ENCODE measurements at regions not wholly inside any gene's neighbourhood (a gene's known extent, or its start where the extent isn't known, plus 50 kb on each side); places are given as distances from the start of the nearest gene placed in this dataset.

GRCh38 chr5:53165431-53166182, 56.0 kb upstream of the MOCS2 start:
- TF ChIP-seq CTCF (IDR thresholded peaks at IDR 0.05) (no peak), POLR2A (IDR thresholded peaks at IDR 0.05) (no peak)

All from Peyer's patch (tissue), 4 donors.